GM23338 (cell line): ENCODE measurements at regions not wholly inside any gene's neighbourhood (a gene's known extent, or its start where the extent isn't known, plus 50 kb on each side); places are given as distances from the start of the nearest gene placed in this dataset.
A peak's percentile ranks its signal among the peaks of the same experiment; 100 is the strongest.

ENCODE experiments used
- ATAC-seq: fragments of 200-7000 bp; cut with Tn5 transposase; 3 replicates; pipeline ENCODE4 v1.9.1; 2020
- DNase-seq: peaks from one replicate; pipeline ENCODE4 v3.0.0-alpha.2; 2015; ENCODE audit warnings: low spot score
- H2AFZ ChIP-seq: fragments of 200-600 bp; sonication (generic); 2 replicates; pipeline ENCODE4 v1.8.0; 2016; ENCODE audit warnings: antibody characterized with exemption, mild to moderate bottlenecking, moderate library complexity
- H3F3A ChIP-seq: fragments of 200-600 bp; sonication (generic); replicated peaks from 2 replicates; pipeline ENCODE4 v1.8.0; 2017; ENCODE audit warnings: antibody characterized with exemption, mixed run types, low read depth
- H3K27ac ChIP-seq: fragments of 200-600 bp; sonication (generic); 2 replicates; pipeline ENCODE4 v1.6.1; 2016; ENCODE audit warnings: low read depth
- H3K27me3 ChIP-seq: fragments of 200-600 bp; sonication (generic); 2 replicates; pipeline ENCODE4 v1.8.0; 2016; ENCODE audit warnings: mild to moderate bottlenecking, mixed run types, moderate library complexity; ENCODE audit not compliant: insufficient read depth
- H3K36me3 ChIP-seq: fragments of 200-600 bp; sonication (generic); 2 replicates; pipeline ENCODE4 v1.8.0; 2016; ENCODE audit warnings: mild to moderate bottlenecking; ENCODE audit not compliant: insufficient read depth
- H3K4me1 ChIP-seq: fragments of 200-600 bp; sonication (generic); 2 replicates; pipeline ENCODE4 v1.8.0; 2016; ENCODE audit warnings: mild to moderate bottlenecking, moderate library complexity; ENCODE audit not compliant: insufficient read depth
- H3K4me2 ChIP-seq: fragments of 200-600 bp; sonication (generic); 2 replicates; pipeline ENCODE4 v1.7.1; 2017; ENCODE audit warnings: mixed run types
- H3K4me3 ChIP-seq: fragments of 200-600 bp; sonication (generic); 2 replicates; pipeline ENCODE4 v1.6.1; 2016; ENCODE audit warnings: mixed run types
- H3K79me2 ChIP-seq: fragments of 200-600 bp; sonication (generic); replicated peaks from 2 replicates; pipeline ENCODE4 v1.8.0; 2017; ENCODE audit warnings: mild to moderate bottlenecking; ENCODE audit not compliant: insufficient read depth
- H3K9me2 ChIP-seq: fragments of 200-600 bp; sonication (generic); 2 replicates; pipeline ENCODE4 v1.8.0; 2017; ENCODE audit not compliant: insufficient read depth
- H4K20me1 ChIP-seq: fragments of 200-600 bp; sonication (generic); replicated peaks from 2 replicates; pipeline ENCODE4 v1.8.0; 2017; ENCODE audit warnings: mild to moderate bottlenecking; ENCODE audit not compliant: insufficient read depth
- H3K27ac Mint-ChIP-seq: 2 replicates; pipeline ENCODE4 v1.8.0; 2020; ENCODE audit warnings: inconsistent platforms, mild to moderate bottlenecking, moderate library complexity, mixed read lengths
- H3K27me3 Mint-ChIP-seq: 3 replicates; pipeline ENCODE4 v1.8.0; 2022; ENCODE audit warnings: low read depth, mild to moderate bottlenecking, moderate library complexity, mixed read lengths, inconsistent platforms; ENCODE audit not compliant: insufficient read depth, poor library complexity
- H3K36me3 Mint-ChIP-seq: 3 replicates; pipeline ENCODE4 v1.8.0; 2021; ENCODE audit warnings: low read depth, mild to moderate bottlenecking, inconsistent platforms, moderate library complexity, mixed read lengths
- H3K4me1 Mint-ChIP-seq: 3 replicates; pipeline ENCODE4 v1.8.0; 2020; ENCODE audit warnings: mild to moderate bottlenecking, inconsistent platforms, mixed read lengths
- H3K4me3 Mint-ChIP-seq: 3 replicates; pipeline ENCODE4 v1.8.0; 2021; ENCODE audit warnings: moderate library complexity, mild to moderate bottlenecking, inconsistent platforms, mixed read lengths
- H3K9me3 Mint-ChIP-seq: 3 replicates; pipeline ENCODE4 v1.8.0; 2020; ENCODE audit warnings: moderate library complexity, mild to moderate bottlenecking, inconsistent platforms, mixed read lengths
- CREB1 ChIP-seq: fragments of 250-450 bp; sonication (Bioruptor Pico); IDR thresholded peaks from 2 replicates; pipeline ENCODE4 v1.5.0; 2020; ENCODE audit warnings: low read depth, mild to moderate bottlenecking, moderate library complexity
- EZH2phosphoT487 ChIP-seq: fragments of 200-600 bp; sonication (generic); IDR thresholded peaks from one replicate; pipeline ENCODE4 v1.8.1; 2018; ENCODE audit warnings: antibody characterized with exemption; ENCODE audit not compliant: unreplicated experiment
- JUNB ChIP-seq: IDR thresholded peaks from one replicate; pipeline ENCODE4 v1.6.1; 2016; ENCODE audit warnings: antibody characterized with exemption; ENCODE audit not compliant: unreplicated experiment
- NANOG ChIP-seq: IDR thresholded peaks from 2 replicates; pipeline ENCODE4 v1.6.1; 2016; ENCODE audit warnings: antibody characterized with exemption, borderline replicate concordance
- STAT1 ChIP-seq: IDR thresholded peaks from one replicate; pipeline ENCODE4 v1.6.1; 2016; ENCODE audit warnings: antibody characterized with exemption; ENCODE audit not compliant: unreplicated experiment
- ZNF114 ChIP-seq: fragments of 250-450 bp; sonication (Bioruptor Pico); IDR thresholded peaks from 2 replicates; pipeline ENCODE4 v1.5.0; 2020; ENCODE audit warnings: mild to moderate bottlenecking, moderate library complexity
- ZNF331 ChIP-seq: fragments of 250-450 bp; sonication (Bioruptor Pico); IDR thresholded peaks from 2 replicates; pipeline ENCODE4 v1.5.0; 2020; ENCODE audit warnings: low read depth, mild to moderate bottlenecking, moderate library complexity
- TF ChIP-seq, protein P1 (sequence below), 2 experiments: fragments of 200-600 bp in 1 of 2; sonication (generic) in 1 of 2; conservative IDR thresholded peaks; 2 replicates each; pipeline versions ENCODE4 v1.5.1 to v1.6.1; 2016 to 2017; ENCODE audit warnings: antibody characterized with exemption in 2 of 2, low read depth in 2 of 2, mild to moderate bottlenecking in 2 of 2, moderate library complexity in 1 of 2
- TF ChIP-seq, protein P2 (sequence below): fragments of 250-450 bp; sonication (Bioruptor Pico); IDR thresholded peaks from 2 replicates; pipeline ENCODE4 v1.5.0; 2020; ENCODE audit warnings: mild to moderate bottlenecking, moderate library complexity
- TF ChIP-seq, protein P3 (sequence below): IDR thresholded peaks from 2 replicates; pipeline ENCODE4 v1.6.1; 2016; ENCODE audit warnings: antibody characterized with exemption

DNA sequence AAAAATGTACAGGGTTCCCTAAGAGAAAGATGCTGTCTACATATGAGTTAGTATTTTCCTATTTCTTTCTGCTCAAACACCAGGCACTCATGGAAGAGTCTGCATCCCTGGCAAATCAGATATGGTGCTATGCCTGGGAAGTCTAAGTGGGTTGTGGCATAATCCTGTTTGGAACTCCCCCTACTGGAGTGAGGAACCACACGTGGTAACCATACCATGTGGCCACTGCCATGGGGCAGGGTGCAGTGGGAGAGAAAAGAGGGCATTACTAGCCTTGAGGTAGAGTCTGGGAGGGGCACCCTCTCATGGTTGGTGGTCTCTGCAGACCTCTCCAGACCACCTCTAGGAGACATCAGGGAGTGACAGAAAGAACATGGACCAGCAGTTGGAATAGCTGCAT is 257.9 kb upstream of the ATP5MC3 start:
- TF ChIP-seq NANOG (no peak), EZH2phosphoT487 (no peak)
- TF ChIP-seq, protein P1, sequence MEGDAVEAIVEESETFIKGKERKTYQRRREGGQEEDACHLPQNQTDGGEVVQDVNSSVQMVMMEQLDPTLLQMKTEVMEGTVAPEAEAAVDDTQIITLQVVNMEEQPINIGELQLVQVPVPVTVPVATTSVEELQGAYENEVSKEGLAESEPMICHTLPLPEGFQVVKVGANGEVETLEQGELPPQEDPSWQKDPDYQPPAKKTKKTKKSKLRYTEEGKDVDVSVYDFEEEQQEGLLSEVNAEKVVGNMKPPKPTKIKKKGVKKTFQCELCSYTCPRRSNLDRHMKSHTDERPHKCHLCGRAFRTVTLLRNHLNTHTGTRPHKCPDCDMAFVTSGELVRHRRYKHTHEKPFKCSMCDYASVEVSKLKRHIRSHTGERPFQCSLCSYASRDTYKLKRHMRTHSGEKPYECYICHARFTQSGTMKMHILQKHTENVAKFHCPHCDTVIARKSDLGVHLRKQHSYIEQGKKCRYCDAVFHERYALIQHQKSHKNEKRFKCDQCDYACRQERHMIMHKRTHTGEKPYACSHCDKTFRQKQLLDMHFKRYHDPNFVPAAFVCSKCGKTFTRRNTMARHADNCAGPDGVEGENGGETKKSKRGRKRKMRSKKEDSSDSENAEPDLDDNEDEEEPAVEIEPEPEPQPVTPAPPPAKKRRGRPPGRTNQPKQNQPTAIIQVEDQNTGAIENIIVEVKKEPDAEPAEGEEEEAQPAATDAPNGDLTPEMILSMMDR (conservative IDR thresholded peaks at IDR 0.05; ENCODE audit: low read depth in 2 of 2): peak; percentile 18 to 50; a peak in 3 of 4 replicates
- H3K4me1 ChIP-seq: peaks cover 13% of the 10 kb centered on the region
- H3K4me3 ChIP-seq: no peak overlapping the region
- H3K27ac ChIP-seq: no peak overlapping the region
- peak; percentile 50 for ATAC-seq
- H3K79me2 ChIP-seq: no peaks in the 10 kb centered on the region
- no peaks in the 10 kb centered on the region for H4K20me1 ChIP-seq
- Mint-ChIP-seq H3K27me3 (peaks cover 2% of the 10 kb centered on the region), H3K4me1 (peaks cover 23% of the 10 kb centered on the region), H3K4me3 (no peak overlapping the region), H3K27ac (no peak overlapping the region), H3K9me3 (no peaks in the 10 kb centered on the region; the same call in 2 of the 3 replicates), H3K36me3 (no peaks in the 10 kb centered on the region)
- no peaks in the 10 kb centered on the region for H3F3A ChIP-seq
- no peak overlapping the region for H2AFZ ChIP-seq
- no peaks in the 10 kb centered on the region for H3K27me3 ChIP-seq
- H3K36me3 ChIP-seq: no peaks in the 10 kb centered on the region
- H3K9me2 ChIP-seq: no peaks in the 10 kb centered on the region; the same call in 1 of the 2 replicates
- H3K4me2 ChIP-seq: no peak overlapping the region
- no peak for DNase-seq

DNA sequence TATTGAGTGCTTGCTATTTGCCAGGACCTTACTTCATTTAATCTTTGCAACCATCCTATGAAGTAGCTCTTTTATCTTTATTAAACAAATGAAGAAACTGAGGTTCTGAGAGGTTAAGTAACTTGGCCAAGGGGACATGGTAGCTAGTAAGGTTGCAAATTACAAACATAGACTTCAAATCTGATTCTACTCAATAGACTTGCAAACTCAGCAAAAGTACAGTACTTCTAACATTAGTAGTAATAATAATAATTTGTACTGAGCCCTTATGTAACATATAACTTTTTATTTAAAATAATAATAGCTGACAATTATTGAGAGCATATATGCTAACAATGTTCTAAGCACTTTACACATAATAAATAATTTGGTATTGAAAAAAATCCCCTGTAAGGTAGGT is 255.7 kb upstream of the ATP5MC3 start:
- Mint-ChIP-seq H3K4me1 (peaks cover 18% of the 10 kb centered on the region), H3K9me3 (no peaks in the 10 kb centered on the region; the same call in 2 of the 3 replicates), H3K27ac (no peak overlapping the region), H3K36me3 (no peaks in the 10 kb centered on the region), H3K4me3 (no peak overlapping the region), H3K27me3 (peaks cover 2% of the 10 kb centered on the region)
- ATAC-seq (no peak), DNase-seq (no peak)
- H3F3A ChIP-seq: no peaks in the 10 kb centered on the region
- no peak overlapping the region for H3K4me3 ChIP-seq
- peaks cover 13% of the 10 kb centered on the region for H3K4me1 ChIP-seq
- no peaks in the 10 kb centered on the region for H3K79me2 ChIP-seq
- no peaks in the 10 kb centered on the region for H3K27me3 ChIP-seq
- H4K20me1 ChIP-seq: no peaks in the 10 kb centered on the region
- no peaks in the 10 kb centered on the region for H3K36me3 ChIP-seq
- no peak overlapping the region for H3K4me2 ChIP-seq
- H2AFZ ChIP-seq: no peak overlapping the region
- H3K9me2 ChIP-seq: no peaks in the 10 kb centered on the region; the same call in 1 of the 2 replicates
- H3K27ac ChIP-seq: no peak overlapping the region
- no peak for TF ChIP-seq ZNF331 (CRISPR knock-in tag)
- TF ChIP-seq, protein P2, sequence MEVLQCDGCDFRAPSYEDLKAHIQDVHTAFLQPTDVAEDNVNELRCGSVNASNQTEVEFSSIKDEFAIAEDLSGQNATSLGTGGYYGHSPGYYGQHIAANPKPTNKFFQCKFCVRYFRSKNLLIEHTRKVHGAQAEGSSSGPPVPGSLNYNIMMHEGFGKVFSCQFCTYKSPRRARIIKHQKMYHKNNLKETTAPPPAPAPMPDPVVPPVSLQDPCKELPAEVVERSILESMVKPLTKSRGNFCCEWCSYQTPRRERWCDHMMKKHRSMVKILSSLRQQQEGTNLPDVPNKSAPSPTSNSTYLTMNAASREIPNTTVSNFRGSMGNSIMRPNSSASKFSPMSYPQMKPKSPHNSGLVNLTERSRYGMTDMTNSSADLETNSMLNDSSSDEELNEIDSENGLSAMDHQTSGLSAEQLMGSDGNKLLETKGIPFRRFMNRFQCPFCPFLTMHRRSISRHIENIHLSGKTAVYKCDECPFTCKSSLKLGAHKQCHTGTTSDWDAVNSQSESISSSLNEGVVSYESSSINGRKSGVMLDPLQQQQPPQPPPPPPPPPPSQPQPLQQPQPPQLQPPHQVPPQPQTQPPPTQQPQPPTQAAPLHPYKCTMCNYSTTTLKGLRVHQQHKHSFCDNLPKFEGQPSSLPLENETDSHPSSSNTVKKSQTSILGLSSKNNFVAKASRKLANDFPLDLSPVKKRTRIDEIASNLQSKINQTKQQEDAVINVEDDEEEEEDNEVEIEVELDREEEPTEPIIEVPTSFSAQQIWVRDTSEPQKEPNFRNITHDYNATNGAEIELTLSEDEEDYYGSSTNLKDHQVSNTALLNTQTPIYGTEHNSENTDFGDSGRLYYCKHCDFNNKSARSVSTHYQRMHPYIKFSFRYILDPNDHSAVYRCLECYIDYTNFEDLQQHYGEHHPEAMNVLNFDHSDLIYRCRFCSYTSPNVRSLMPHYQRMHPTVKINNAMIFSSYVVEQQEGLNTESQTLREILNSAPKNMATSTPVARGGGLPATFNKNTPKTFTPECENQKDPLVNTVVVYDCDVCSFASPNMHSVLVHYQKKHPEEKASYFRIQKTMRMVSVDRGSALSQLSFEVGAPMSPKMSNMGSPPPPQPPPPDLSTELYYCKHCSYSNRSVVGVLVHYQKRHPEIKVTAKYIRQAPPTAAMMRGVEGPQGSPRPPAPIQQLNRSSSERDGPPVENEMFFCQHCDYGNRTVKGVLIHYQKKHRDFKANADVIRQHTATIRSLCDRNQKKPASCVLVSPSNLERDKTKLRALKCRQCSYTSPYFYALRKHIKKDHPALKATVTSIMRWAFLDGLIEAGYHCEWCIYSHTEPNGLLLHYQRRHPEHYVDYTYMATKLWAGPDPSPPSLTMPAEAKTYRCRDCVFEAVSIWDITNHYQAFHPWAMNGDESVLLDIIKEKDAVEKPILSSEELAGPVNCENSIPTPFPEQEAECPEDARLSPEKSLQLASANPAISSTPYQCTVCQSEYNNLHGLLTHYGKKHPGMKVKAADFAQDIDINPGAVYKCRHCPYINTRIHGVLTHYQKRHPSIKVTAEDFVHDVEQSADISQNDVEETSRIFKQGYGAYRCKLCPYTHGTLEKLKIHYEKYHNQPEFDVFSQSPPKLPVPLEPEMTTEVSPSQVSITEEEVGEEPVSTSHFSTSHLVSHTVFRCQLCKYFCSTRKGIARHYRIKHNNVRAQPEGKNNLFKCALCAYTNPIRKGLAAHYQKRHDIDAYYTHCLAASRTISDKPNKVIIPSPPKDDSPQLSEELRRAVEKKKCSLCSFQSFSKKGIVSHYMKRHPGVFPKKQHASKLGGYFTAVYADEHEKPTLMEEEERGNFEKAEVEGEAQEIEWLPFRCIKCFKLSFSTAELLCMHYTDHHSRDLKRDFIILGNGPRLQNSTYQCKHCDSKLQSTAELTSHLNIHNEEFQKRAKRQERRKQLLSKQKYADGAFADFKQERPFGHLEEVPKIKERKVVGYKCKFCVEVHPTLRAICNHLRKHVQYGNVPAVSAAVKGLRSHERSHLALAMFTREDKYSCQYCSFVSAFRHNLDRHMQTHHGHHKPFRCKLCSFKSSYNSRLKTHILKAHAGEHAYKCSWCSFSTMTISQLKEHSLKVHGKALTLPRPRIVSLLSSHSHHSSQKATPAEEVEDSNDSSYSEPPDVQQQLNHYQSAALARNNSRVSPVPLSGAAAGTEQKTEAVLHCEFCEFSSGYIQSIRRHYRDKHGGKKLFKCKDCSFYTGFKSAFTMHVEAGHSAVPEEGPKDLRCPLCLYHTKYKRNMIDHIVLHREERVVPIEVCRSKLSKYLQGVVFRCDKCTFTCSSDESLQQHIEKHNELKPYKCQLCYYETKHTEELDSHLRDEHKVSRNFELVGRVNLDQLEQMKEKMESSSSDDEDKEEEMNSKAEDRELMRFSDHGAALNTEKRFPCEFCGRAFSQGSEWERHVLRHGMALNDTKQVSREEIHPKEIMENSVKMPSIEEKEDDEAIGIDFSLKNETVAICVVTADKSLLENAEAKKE: no peak
- no peak for TF ChIP-seq STAT1
- TF ChIP-seq, protein P1 (conservative IDR thresholded peaks at IDR 0.05; ENCODE audit: low read depth in 2 of 2): no peak
- no peak for TF ChIP-seq ZNF114 (CRISPR knock-in tag)
- no peak for TF ChIP-seq EZH2phosphoT487
- TF ChIP-seq CREB1: no peak
- no peak for TF ChIP-seq JUNB
- TF ChIP-seq, protein P3, sequence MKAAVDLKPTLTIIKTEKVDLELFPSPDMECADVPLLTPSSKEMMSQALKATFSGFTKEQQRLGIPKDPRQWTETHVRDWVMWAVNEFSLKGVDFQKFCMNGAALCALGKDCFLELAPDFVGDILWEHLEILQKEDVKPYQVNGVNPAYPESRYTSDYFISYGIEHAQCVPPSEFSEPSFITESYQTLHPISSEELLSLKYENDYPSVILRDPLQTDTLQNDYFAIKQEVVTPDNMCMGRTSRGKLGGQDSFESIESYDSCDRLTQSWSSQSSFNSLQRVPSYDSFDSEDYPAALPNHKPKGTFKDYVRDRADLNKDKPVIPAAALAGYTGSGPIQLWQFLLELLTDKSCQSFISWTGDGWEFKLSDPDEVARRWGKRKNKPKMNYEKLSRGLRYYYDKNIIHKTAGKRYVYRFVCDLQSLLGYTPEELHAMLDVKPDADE: no peak
